CD4-positive, alpha-beta memory T cell (primary cell): ENCODE measurements at regions not wholly inside any gene's neighbourhood (a gene's known extent, or its start where the extent isn't known, plus 50 kb on each side); places are given as distances from the start of the nearest gene placed in this dataset.

ENCODE experiments used
- CTCF ChIA-PET: fragments of 350-600 bp; sonication (Branson Sonifier 250); formaldehyde crosslinking; loops from one replicate; lab custom pipeline; 2021; ENCODE audit warnings: inconsistent platforms; ENCODE audit not compliant: partially characterized antibody; lab: Charles Lee
- POLR2A ChIA-PET: fragments of 350-600 bp; sonication (Branson Sonifier 250); formaldehyde crosslinking; loops from one replicate; lab custom pipeline; 2021; ENCODE audit not compliant: partially characterized antibody; lab: Charles Lee
- DNase-seq, 5 donors: peaks; one replicate each; pipeline versions ENCODE4 v3.0.0 to v3.0.0-alpha.2; 2020 to 2022; ENCODE audit warnings: mixed read lengths in 1 of 5
- H3K27ac ChIP-seq: one replicate; pipeline ENCODE4 v1.7.0; 2013; ENCODE audit warnings: low read depth, low read length
- H3K27me3 ChIP-seq: 2 replicates; pipeline ENCODE4 v1.7.0; 2013; ENCODE audit warnings: mild to moderate bottlenecking, low read length, moderate library complexity; ENCODE audit not compliant: insufficient read depth
- H3K36me3 ChIP-seq: 2 replicates; pipeline ENCODE4 v1.7.0; 2013; ENCODE audit warnings: mild to moderate bottlenecking, low read length, moderate library complexity; ENCODE audit not compliant: insufficient read depth
- H3K4me1 ChIP-seq: 2 replicates; pipeline ENCODE4 v1.7.0; 2013; ENCODE audit warnings: mild to moderate bottlenecking, low read length, moderate library complexity; ENCODE audit not compliant: insufficient read depth
- H3K4me3 ChIP-seq, 2 donors: one replicate each; pipeline ENCODE4 v1.7.0; 2013; ENCODE audit warnings: low read length in 2 of 2, mild to moderate bottlenecking in 1 of 2
- H3K9me3 ChIP-seq, 2 donors: one replicate each; pipeline ENCODE4 v1.7.0; 2013; ENCODE audit warnings: low read length in 2 of 2, control low read depth in 1 of 2; ENCODE audit not compliant: control insufficient read depth in 1 of 2
- H3K27ac Mint-ChIP-seq, 7 donors: one replicate each; pipeline ENCODE4 v1.8.0; 2020 to 2021; ENCODE audit warnings: mixed read lengths in 7 of 7, mild to moderate bottlenecking in 6 of 7, inconsistent platforms in 3 of 7, moderate library complexity in 3 of 7
- H3K27me3 Mint-ChIP-seq, 2 donors: one replicate each; pipeline ENCODE4 v1.8.0; 2020 to 2021; ENCODE audit warnings: mixed read lengths in 2 of 2
- H3K36me3 Mint-ChIP-seq, 2 donors: one replicate each; pipeline ENCODE4 v1.8.0; 2020 to 2021; ENCODE audit warnings: mixed read lengths in 2 of 2, inconsistent platforms in 1 of 2, mild to moderate bottlenecking in 1 of 2
- H3K4me1 Mint-ChIP-seq, 4 donors: one replicate each; pipeline ENCODE4 v1.8.0; 2020 to 2021; ENCODE audit warnings: mixed read lengths in 4 of 4, mild to moderate bottlenecking in 1 of 4
- H3K4me3 Mint-ChIP-seq, 8 donors: one replicate each; pipeline ENCODE4 v1.8.0; 2020 to 2021; ENCODE audit warnings: mixed read lengths in 8 of 8, mild to moderate bottlenecking in 7 of 8, moderate library complexity in 6 of 8, inconsistent platforms in 3 of 8
- H3K9me3 Mint-ChIP-seq, 8 donors: one replicate each; pipeline ENCODE4 v1.8.0; 2020 to 2021; ENCODE audit warnings: mixed read lengths in 8 of 8, mild to moderate bottlenecking in 5 of 8, inconsistent platforms in 3 of 8, moderate library complexity in 1 of 8
- intact Hi-C: fragments of 100-400 bp; cut with micrococcal nuclease; formaldehyde crosslinking; loops from one replicate; pipeline ENCODE4 v1.15.1; 2023

DNA sequence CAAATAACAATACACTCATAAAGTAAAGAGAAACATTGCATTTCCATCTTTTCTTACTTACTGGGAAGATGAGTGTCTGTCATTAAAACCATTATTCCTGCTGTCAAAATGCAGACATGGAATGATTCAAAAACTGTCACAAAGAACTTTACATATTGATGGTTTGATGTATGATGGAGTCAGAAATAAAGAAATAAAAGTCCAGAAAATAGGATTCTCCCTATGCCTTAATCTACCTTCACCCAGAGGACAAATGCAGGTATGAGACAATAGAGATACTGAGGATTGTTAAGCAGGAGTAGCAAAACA lies 656.1 kb downstream of the TBC1D4 start:
- no peaks in the 10 kb centered on the region for H3K9me3 Mint-ChIP-seq
- Histone ChIP-seq H3K27me3 (no peaks in the 10 kb centered on the region), H3K36me3 (no peaks in the 10 kb centered on the region), H3K9me3 (no peaks in the 10 kb centered on the region), H3K4me1 (no peaks in the 10 kb centered on the region), H3K4me3 (no peak overlapping the region), H3K27ac (no peak overlapping the region)
- no peak overlapping the region for H3K4me3 Mint-ChIP-seq
- no peak overlapping the region for H3K27ac Mint-ChIP-seq
- H3K27me3 Mint-ChIP-seq: no peaks in the 10 kb centered on the region
- DNase-seq: no peak
- CTCF ChIA-PET: no interaction called here
- POLR2A ChIA-PET: no interaction called here
- no peaks in the 10 kb centered on the region for H3K4me1 Mint-ChIP-seq
- no peaks in the 10 kb centered on the region for H3K36me3 Mint-ChIP-seq
- intact Hi-C loops: no loop called here

DNA sequence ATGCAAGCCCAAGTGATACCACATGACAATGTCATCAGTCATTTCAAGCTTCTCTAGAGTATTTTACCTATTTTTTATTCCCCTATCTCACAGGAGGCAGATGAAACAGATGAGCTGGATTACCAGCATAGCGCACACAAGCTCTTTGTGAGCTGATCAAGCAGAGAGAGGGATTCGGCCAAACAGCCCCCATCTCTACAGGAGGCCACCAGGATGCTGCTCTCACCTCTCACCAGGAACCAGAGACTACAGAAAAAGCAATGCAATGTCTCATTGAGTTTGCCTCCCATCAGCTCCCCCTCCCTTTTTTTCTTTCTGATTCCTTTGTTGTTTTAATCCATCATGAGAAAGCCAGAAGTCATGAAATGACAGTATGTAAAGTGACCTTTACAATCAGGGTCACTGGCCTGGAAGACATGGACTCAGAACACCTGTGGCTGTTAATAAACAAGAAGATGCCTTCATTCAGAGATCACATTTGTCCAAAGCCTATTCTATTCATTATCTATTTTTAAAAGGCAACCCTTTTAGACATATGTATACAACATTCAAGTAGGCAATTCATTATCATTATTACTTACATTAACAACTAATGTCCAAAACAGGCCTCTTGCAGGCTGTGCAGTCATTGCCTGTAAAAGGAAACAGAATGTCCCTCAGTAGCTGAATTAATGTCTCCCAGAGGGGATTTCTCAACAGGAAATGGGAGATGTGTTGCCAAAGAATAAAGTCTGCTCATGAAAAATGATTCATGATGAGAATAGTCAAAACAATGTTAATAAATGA lies 656.6 kb downstream of the TBC1D4 start:
- Mint-ChIP-seq H3K27me3 (no peaks in the 10 kb centered on the region), H3K4me1 (no peaks in the 10 kb centered on the region), H3K9me3 (no peaks in the 10 kb centered on the region), H3K27ac (no peak overlapping the region), H3K36me3 (no peaks in the 10 kb centered on the region), H3K4me3 (no peak overlapping the region)
- CTCF ChIA-PET: no interaction called here
- no peaks in the 10 kb centered on the region for H3K27me3 ChIP-seq
- no peaks in the 10 kb centered on the region for H3K9me3 ChIP-seq
- H3K4me3 ChIP-seq: no peak overlapping the region
- H3K4me1 ChIP-seq: no peaks in the 10 kb centered on the region
- no peak for DNase-seq
- no peaks in the 10 kb centered on the region for H3K36me3 ChIP-seq
- POLR2A ChIA-PET: no interaction called here
- intact Hi-C loops: no loop called here
- no peak overlapping the region for H3K27ac ChIP-seq

- Histone ChIP-seq H3K4me1 (no peaks in the 10 kb centered on the region), H3K36me3 (no peaks in the 10 kb centered on the region), H3K9me3 (no peaks in the 10 kb centered on the region), H3K27me3 (no peaks in the 10 kb centered on the region), H3K4me3 (no peak overlapping the region), H3K27ac (no peak overlapping the region)
- Mint-ChIP-seq H3K4me1 (no peaks in the 10 kb centered on the region), H3K9me3 (no peaks in the 10 kb centered on the region), H3K4me3 (no peak overlapping the region), H3K27ac (peak overlapping the region in 1 of 7 donors; percentile 50), H3K36me3 (no peaks in the 10 kb centered on the region), H3K27me3 (no peaks in the 10 kb centered on the region)
- DNase-seq: no peak
- ChIA-PET CTCF (no interaction called here), POLR2A (no interaction called here)
- intact Hi-C loops: no loop called here
Measured at GRCh38 chr13:74820809-74821208, 661.2 kb downstream of the TBC1D4 start.

GRCh38 chr13:74819549-74819948 lies 662.4 kb downstream of the TBC1D4 start:
- DNase-seq: no peak
- Histone ChIP-seq H3K27ac (no peak overlapping the region), H3K9me3 (no peaks in the 10 kb centered on the region), H3K27me3 (no peaks in the 10 kb centered on the region), H3K4me1 (no peaks in the 10 kb centered on the region), H3K36me3 (no peaks in the 10 kb centered on the region), H3K4me3 (no peak overlapping the region)
- H3K36me3 Mint-ChIP-seq: no peaks in the 10 kb centered on the region
- H3K9me3 Mint-ChIP-seq: no peaks in the 10 kb centered on the region
- intact Hi-C loops: no loop called here
- H3K4me1 Mint-ChIP-seq: no peaks in the 10 kb centered on the region
- no peaks in the 10 kb centered on the region for H3K27me3 Mint-ChIP-seq
- CTCF ChIA-PET: no interaction called here
- H3K4me3 Mint-ChIP-seq: no peak overlapping the region
- H3K27ac Mint-ChIP-seq: no peak overlapping the region
- POLR2A ChIA-PET: no interaction called here

- Histone ChIP-seq H3K27ac (no peak overlapping the region), H3K27me3 (no peaks in the 10 kb centered on the region), H3K9me3 (no peaks in the 10 kb centered on the region), H3K4me3 (no peak overlapping the region), H3K4me1 (no peaks in the 10 kb centered on the region), H3K36me3 (no peaks in the 10 kb centered on the region)
- H3K27me3 Mint-ChIP-seq: peaks cover 0 to 2% of the 10 kb centered on the region in 2 donors
- no peaks in the 10 kb centered on the region for H3K36me3 Mint-ChIP-seq
- DNase-seq: no peak
- H3K27ac Mint-ChIP-seq: no peak overlapping the region
- no peak overlapping the region for H3K4me3 Mint-ChIP-seq
- ChIA-PET CTCF (no interaction called here), POLR2A (no interaction called here)
- H3K9me3 Mint-ChIP-seq: peaks cover 0 to 13% (median 5%) of the 10 kb centered on the region in 8 donors
- intact Hi-C loops: no loop called here
- no peaks in the 10 kb centered on the region for H3K4me1 Mint-ChIP-seq
Measured at GRCh38 chr13:74816737-74817136, 665.2 kb downstream of the TBC1D4 start.

GRCh38 chr13:74796157-74796556 lies 662.0 kb upstream of the KLF12 start:
- no peaks in the 10 kb centered on the region for H3K36me3 Mint-ChIP-seq

GRCh38 chr13:74795526-74795925 lies 661.3 kb upstream of the KLF12 start:
- no peaks in the 10 kb centered on the region for H3K36me3 ChIP-seq
- Mint-ChIP-seq H3K27ac (no peak overlapping the region), H3K4me1 (no peaks in the 10 kb centered on the region), H3K27me3 (peaks cover 5 to 18% of the 10 kb centered on the region in 2 donors), H3K36me3 (no peaks in the 10 kb centered on the region), H3K4me3 (no peak overlapping the region), H3K9me3 (peaks cover 0 to 3% (median 0%) of the 10 kb centered on the region in 8 donors)
- no peaks in the 10 kb centered on the region for H3K27me3 ChIP-seq
- POLR2A ChIA-PET: no interaction called here
- CTCF ChIA-PET: no interaction called here
- no peak overlapping the region for H3K27ac ChIP-seq
- H3K4me1 ChIP-seq: no peaks in the 10 kb centered on the region
- intact Hi-C loops: no loop called here
- H3K4me3 ChIP-seq: no peak overlapping the region
- no peak for DNase-seq
- no peaks in the 10 kb centered on the region for H3K9me3 ChIP-seq

More at GRCh38 chr13:74796157-74796556, 662.0 kb upstream of the KLF12 start:
- Histone ChIP-seq H3K9me3 (no peaks in the 10 kb centered on the region), H3K27me3 (no peaks in the 10 kb centered on the region), H3K4me3 (no peak overlapping the region), H3K36me3 (no peaks in the 10 kb centered on the region), H3K4me1 (no peaks in the 10 kb centered on the region), H3K27ac (no peak overlapping the region)
- Mint-ChIP-seq H3K27me3 (peaks cover 5 to 18% of the 10 kb centered on the region in 2 donors), H3K4me3 (no peak overlapping the region), H3K27ac (no peak overlapping the region), H3K9me3 (peaks cover 0 to 2% (median 0%) of the 10 kb centered on the region in 8 donors), H3K4me1 (no peaks in the 10 kb centered on the region)
- ChIA-PET CTCF (no interaction called here), POLR2A (no interaction called here)
- intact Hi-C loops: no loop called here
- no peak for DNase-seq
